CD4-positive, alpha-beta T cell (primary cell): ENCODE measurements at regions not wholly inside any gene's neighbourhood (a gene's known extent, or its start where the extent isn't known, plus 50 kb on each side); places are given as distances from the start of the nearest gene placed in this dataset.

Source experiments
- ATAC-seq: fragments of 200-7000 bp; cut with Tn5 transposase; one replicate; pipeline ENCODE4 v1.10.0; 2022; ENCODE audit warnings: mild to moderate bottlenecking; ENCODE audit not compliant: poor library complexity
- CTCF ChIA-PET: fragments of 350-600 bp; sonication (Branson Sonifier 250); formaldehyde crosslinking; loops from one replicate; lab custom pipeline; 2021; ENCODE audit warnings: antibody characterized with exemption, inconsistent platforms; lab: Charles Lee
- POLR2A ChIA-PET: fragments of 350-600 bp; sonication (Branson Sonifier 250); formaldehyde crosslinking; loops from one replicate; lab custom pipeline; 2021; ENCODE audit warnings: antibody characterized with exemption, inconsistent platforms; lab: Charles Lee
- DNase-seq, 14 experiments: peaks; one replicate each; pipeline ENCODE4 v3.0.0-alpha.2; 2013 to 2020; ENCODE audit warnings: mixed read lengths in 2 of 14
- H3K27ac ChIP-seq, 2 donors: one replicate each; pipeline versions ENCODE4 v1.5.1 to v1.7.0; 2013; ENCODE audit warnings: low read length in 2 of 2, low read depth in 1 of 2, mild to moderate bottlenecking in 1 of 2
- H3K27me3 ChIP-seq, 2 experiments: 1 replicate in 1 of 2; 2 replicates in 1 of 2; pipeline versions ENCODE4 v1.6.1 to v1.7.0; 2013; ENCODE audit warnings: low read length in 2 of 2, control low read depth in 1 of 2, mild to moderate bottlenecking in 1 of 2, moderate library complexity in 1 of 2; ENCODE audit not compliant: insufficient read depth in 2 of 2, control insufficient read depth in 1 of 2
- H3K36me3 ChIP-seq: one replicate; pipeline ENCODE4 v1.6.1; 2013; ENCODE audit warnings: low read length, control low read depth; ENCODE audit not compliant: insufficient read depth
- H3K4me1 ChIP-seq: one replicate; pipeline ENCODE4 v1.6.1; 2013; ENCODE audit warnings: low read length, control low read depth; ENCODE audit not compliant: insufficient read depth
- H3K4me3 ChIP-seq: one replicate; pipeline ENCODE4 v1.5.1; 2013; ENCODE audit warnings: mild to moderate bottlenecking, low read length, moderate library complexity
- H3K9me3 ChIP-seq, 2 experiments: 1 replicate in 1 of 2; 2 replicates in 1 of 2; pipeline versions ENCODE4 v1.6.1 to v1.7.0; 2013; ENCODE audit warnings: low read length in 2 of 2, mild to moderate bottlenecking in 2 of 2, control low read depth in 1 of 2, moderate library complexity in 1 of 2; ENCODE audit not compliant: control insufficient read depth in 1 of 2, insufficient read depth in 1 of 2
- H3K27ac Mint-ChIP-seq: one replicate; pipeline ENCODE4 v1.8.0; 2020; ENCODE audit warnings: mixed read lengths
- H3K27me3 Mint-ChIP-seq: one replicate; pipeline ENCODE4 v1.8.0; 2021; ENCODE audit warnings: mixed read lengths
- H3K36me3 Mint-ChIP-seq: one replicate; pipeline ENCODE4 v1.8.0; 2021; ENCODE audit warnings: low read depth, mixed read lengths
- H3K4me1 Mint-ChIP-seq: one replicate; pipeline ENCODE4 v1.8.0; 2021; ENCODE audit warnings: low read depth, mixed read lengths
- H3K4me3 Mint-ChIP-seq: one replicate; pipeline ENCODE4 v1.8.0; 2020; ENCODE audit warnings: mild to moderate bottlenecking, mixed read lengths
- H3K9me3 Mint-ChIP-seq: one replicate; pipeline ENCODE4 v1.8.0; 2020; ENCODE audit warnings: mixed read lengths
- CTCF ChIP-seq: fragments of 200-600 bp; IDR thresholded peaks from one replicate; pipeline ENCODE4 v1.8.0; 2022; ENCODE audit warnings: antibody characterized with exemption, mild to moderate bottlenecking
- intact Hi-C, 2 experiments: fragments of 100-400 bp; cut with DNase I in 1 of 2; cut with micrococcal nuclease in 1 of 2; formaldehyde crosslinking; loops; one replicate each; pipeline versions ENCODE4 v1.15.1 to v1.9.0; 2023 to 2025; cut with DNase I, micrococcal nuclease

- CTCF ChIA-PET, result no interaction called here
Measured at GRCh38 chr14:80134321-80134720, 77.0 kb downstream of the DIO2 start.

GRCh38 chr14:80133457-80133856 is 77.8 kb downstream of the DIO2 start:
- no peak for DNase-seq
- Histone ChIP-seq H3K4me1 (no peaks in the 10 kb centered on the region), H3K36me3 (no peaks in the 10 kb centered on the region), H3K27ac (no peak overlapping the region), H3K27me3 (no peaks in the 10 kb centered on the region), H3K9me3 (peaks cover 4 to 12% of the 10 kb centered on the region in 2 experiments), H3K4me3 (no peak overlapping the region)
- no peak for TF ChIP-seq CTCF
- Mint-ChIP-seq H3K9me3 (peaks cover 12% of the 10 kb centered on the region), H3K27me3 (no peaks in the 10 kb centered on the region), H3K4me3 (no peak overlapping the region), H3K36me3 (no peaks in the 10 kb centered on the region), H3K4me1 (no peaks in the 10 kb centered on the region), H3K27ac (no peak overlapping the region)
- ChIA-PET POLR2A (no interaction called here), CTCF (no interaction called here)
- ATAC-seq, result no peak
- intact Hi-C loops, result no loop called here

More at GRCh38 chr14:80134321-80134720, 77.0 kb downstream of the DIO2 start:
- Mint-ChIP-seq H3K36me3 (no peaks in the 10 kb centered on the region), H3K27me3 (no peaks in the 10 kb centered on the region), H3K27ac (no peak overlapping the region), H3K9me3 (peaks cover 9% of the 10 kb centered on the region), H3K4me3 (no peak overlapping the region), H3K4me1 (no peaks in the 10 kb centered on the region)
- no peak for ATAC-seq
- Histone ChIP-seq H3K36me3 (no peaks in the 10 kb centered on the region), H3K27me3 (no peaks in the 10 kb centered on the region), H3K4me3 (no peak overlapping the region), H3K4me1 (no peaks in the 10 kb centered on the region), H3K9me3 (peaks cover 4 to 12% of the 10 kb centered on the region in 2 experiments), H3K27ac (no peak overlapping the region)
- no peak for DNase-seq
- intact Hi-C loops, result no loop called here
- no peak for TF ChIP-seq CTCF
- POLR2A ChIA-PET, result no interaction called here

GRCh38 chr14:80127466-80127865 is 83.8 kb downstream of the DIO2 start:
- no peaks in the 10 kb centered on the region for H3K36me3 ChIP-seq
- peaks cover 0 to 8% of the 10 kb centered on the region in 2 experiments for H3K9me3 ChIP-seq
- no peaks in the 10 kb centered on the region for H3K36me3 Mint-ChIP-seq
- intact Hi-C loops, result no loop called here
- no peaks in the 10 kb centered on the region for H3K27me3 Mint-ChIP-seq
- H3K9me3 Mint-ChIP-seq, result peaks cover 13% of the 10 kb centered on the region
- no peaks in the 10 kb centered on the region for H3K27me3 ChIP-seq
- no peak for TF ChIP-seq CTCF
- no peaks in the 10 kb centered on the region for H3K4me1 Mint-ChIP-seq
- no peak overlapping the region for H3K4me3 ChIP-seq
- ChIA-PET CTCF (no interaction called here), POLR2A (no interaction called here)
- no peak overlapping the region for H3K27ac ChIP-seq
- no peak for ATAC-seq
- no peak overlapping the region for H3K27ac Mint-ChIP-seq
- H3K4me1 ChIP-seq, result no peaks in the 10 kb centered on the region
- DNase-seq, result no peak
- no peak overlapping the region for H3K4me3 Mint-ChIP-seq
